ENCODE measurements at regions not wholly inside any gene's neighbourhood (a gene's known extent, or its start where the extent isn't known, plus 50 kb on each side); places are given as distances from the start of the nearest gene placed in this dataset.

- TF ChIP-seq CTCF (IDR thresholded peaks at IDR 0.05; ENCODE audit: low read length), result no peak
- no peak for TF ChIP-seq EZH2 (IDR thresholded peaks at IDR 0.05; ENCODE audit: borderline replicate concordance, low read length)
These were observed 424.4 kb downstream of the DUSP10 start for GRCh38 chr1:221317537-221317936.
